OCI-LY1 (cell line): ENCODE measurements at regions not wholly inside any gene's neighbourhood (a gene's known extent, or its start where the extent isn't known, plus 50 kb on each side); places are given as distances from the start of the nearest gene placed in this dataset.

Experiments used
- EZH2 ChIP-seq: fragments of 200-600 bp; sonication (generic), shearing (Covaris generic); IDR thresholded peaks from 2 replicates; pipeline ENCODE4 v1.8.0; 2017; ENCODE audit warnings: borderline replicate concordance, mixed run types, mild to moderate bottlenecking, antibody characterized with exemption, low read length, moderate library complexity, mixed read lengths
- TF ChIP-seq, protein P1 (sequence below): fragments of 200-600 bp; sonication (generic), shearing (Covaris generic); IDR thresholded peaks from 2 replicates; pipeline ENCODE4 v1.5.1; 2017; ENCODE audit warnings: mild to moderate bottlenecking, antibody characterized with exemption, low read length, moderate library complexity, mixed read lengths

GRCh38 chr3:150138824-150139223 lies 168.1 kb upstream of the PFN2 start:
- no peak for TF ChIP-seq EZH2
- TF ChIP-seq, protein P1, sequence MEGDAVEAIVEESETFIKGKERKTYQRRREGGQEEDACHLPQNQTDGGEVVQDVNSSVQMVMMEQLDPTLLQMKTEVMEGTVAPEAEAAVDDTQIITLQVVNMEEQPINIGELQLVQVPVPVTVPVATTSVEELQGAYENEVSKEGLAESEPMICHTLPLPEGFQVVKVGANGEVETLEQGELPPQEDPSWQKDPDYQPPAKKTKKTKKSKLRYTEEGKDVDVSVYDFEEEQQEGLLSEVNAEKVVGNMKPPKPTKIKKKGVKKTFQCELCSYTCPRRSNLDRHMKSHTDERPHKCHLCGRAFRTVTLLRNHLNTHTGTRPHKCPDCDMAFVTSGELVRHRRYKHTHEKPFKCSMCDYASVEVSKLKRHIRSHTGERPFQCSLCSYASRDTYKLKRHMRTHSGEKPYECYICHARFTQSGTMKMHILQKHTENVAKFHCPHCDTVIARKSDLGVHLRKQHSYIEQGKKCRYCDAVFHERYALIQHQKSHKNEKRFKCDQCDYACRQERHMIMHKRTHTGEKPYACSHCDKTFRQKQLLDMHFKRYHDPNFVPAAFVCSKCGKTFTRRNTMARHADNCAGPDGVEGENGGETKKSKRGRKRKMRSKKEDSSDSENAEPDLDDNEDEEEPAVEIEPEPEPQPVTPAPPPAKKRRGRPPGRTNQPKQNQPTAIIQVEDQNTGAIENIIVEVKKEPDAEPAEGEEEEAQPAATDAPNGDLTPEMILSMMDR = no peak
